ENCODE measurements at regions not wholly inside any gene's neighbourhood (a gene's known extent, or its start where the extent isn't known, plus 50 kb on each side); places are given as distances from the start of the nearest gene placed in this dataset.
A peak's percentile ranks its signal among the peaks of the same experiment; 100 is the strongest.
"Not testable (repeated sequence)": the region's sequence is repeated elsewhere in the genome, so short reads cannot be mapped to it uniquely, and the experiment has no call there.

- no peak for DNase-seq
These were observed 264.5 kb upstream of the PIK3C3 start for GRCh38 chr18:41690332-41691127.

- no peak for DNase-seq
These were observed 267.9 kb upstream of the PIK3C3 start for GRCh38 chr18:41687138-41687537.

- no peak for DNase-seq
These were observed 273.7 kb upstream of the PIK3C3 start for GRCh38 chr18:41681138-41681880.

GRCh38 chr18:41674506-41674905, 280.5 kb upstream of the PIK3C3 start:
- DNase-seq, result no peak

- DNase-seq, result no peak
These were observed 288.8 kb upstream of the PIK3C3 start for GRCh38 chr18:41666231-41666630.

- no peak for DNase-seq
These were observed 289.8 kb upstream of the PIK3C3 start for GRCh38 chr18:41665210-41665609.

GRCh38 chr18:41660654-41661053, 294.4 kb upstream of the PIK3C3 start:
- DNase-seq, result no peak

- no peak for DNase-seq
These were observed 295.4 kb upstream of the PIK3C3 start for GRCh38 chr18:41659438-41660130.

- DNase-seq, result no peak
These were observed 297.8 kb upstream of the PIK3C3 start for GRCh38 chr18:41657189-41657588.

GRCh38 chr18:41655074-41655473, 300.0 kb upstream of the PIK3C3 start:
- DNase-seq, result peak; percentile 27 to 55

- no peak for DNase-seq
These were observed 307.1 kb upstream of the PIK3C3 start for GRCh38 chr18:41647914-41648313.

GRCh38 chr18:41646915-41647620, 308.0 kb upstream of the PIK3C3 start:
- no peak for DNase-seq

- DNase-seq, result peak; percentile 15 to 41
These were observed 309.3 kb upstream of the PIK3C3 start for GRCh38 chr18:41645589-41646360.

GRCh38 chr18:41644466-41644865, 310.6 kb upstream of the PIK3C3 start:
- no peak for DNase-seq

- no peak for DNase-seq
These were observed 311.6 kb upstream of the PIK3C3 start for GRCh38 chr18:41643427-41643826.

GRCh38 chr18:41642756-41643155, 312.3 kb upstream of the PIK3C3 start:
- no peak for DNase-seq

GRCh38 chr18:41639218-41639617, 315.8 kb upstream of the PIK3C3 start:
- DNase-seq, result no peak

GRCh38 chr18:41631723-41632285, 323.2 kb upstream of the PIK3C3 start:
- DNase-seq, result not testable (repeated sequence)

GRCh38 chr18:41630232-41630886, 324.7 kb upstream of the PIK3C3 start:
- no peak for DNase-seq

GRCh38 chr18:41624460-41624859, 330.6 kb upstream of the PIK3C3 start:
- DNase-seq, result no peak

- no peak for DNase-seq
These were observed 333.9 kb upstream of the PIK3C3 start for GRCh38 chr18:41621177-41621576.

Data from inflammatory macrophage treated with lipopolysaccharide for 1 hour (primary cell).